C1 segment of cervical spinal cord (tissue), 14 donors: ENCODE measurements at regions not wholly inside any gene's neighbourhood (a gene's known extent, or its start where the extent isn't known, plus 50 kb on each side); places are given as distances from the start of the nearest gene placed in this dataset.

Source experiments
- DNase-seq, 14 donors: peaks; one replicate each; lab custom pipeline; 2025; lab: John Stamatoyannopoulos, UW

DNA sequence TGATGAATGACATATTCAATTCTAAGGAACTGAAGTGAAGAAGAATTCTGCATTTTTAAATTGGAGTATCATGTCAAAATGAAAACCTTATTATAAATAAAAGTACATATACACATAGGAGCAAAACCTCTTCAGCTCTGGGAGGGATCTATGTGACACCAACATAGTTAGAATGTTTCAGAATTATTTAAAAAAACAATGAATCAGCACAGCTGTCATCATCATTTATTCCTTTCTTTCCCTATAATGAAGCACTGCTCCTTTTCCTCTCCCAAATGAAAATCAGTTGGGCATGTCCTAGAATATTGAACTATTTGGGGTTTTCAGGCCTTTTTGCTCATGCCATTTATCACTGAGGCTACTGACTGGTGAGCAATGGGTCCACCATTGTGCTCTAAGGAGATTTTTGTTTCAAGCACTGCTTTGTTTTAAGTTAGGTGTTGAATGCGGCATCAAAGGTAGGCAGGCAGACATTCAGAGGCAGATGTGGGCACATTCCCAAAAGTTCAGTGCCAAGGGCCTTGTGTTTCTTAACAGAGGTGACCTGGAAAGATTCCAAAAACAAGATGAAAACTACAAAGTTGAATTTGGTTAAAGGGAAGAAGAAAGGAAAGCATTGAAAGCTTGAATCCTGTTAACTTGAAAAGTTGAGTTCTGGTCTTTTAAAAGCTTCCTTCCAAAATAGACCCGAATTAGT lies 126.4 kb upstream of the ADAMTSL1 start:
- DNase-seq = no peak

DNA sequence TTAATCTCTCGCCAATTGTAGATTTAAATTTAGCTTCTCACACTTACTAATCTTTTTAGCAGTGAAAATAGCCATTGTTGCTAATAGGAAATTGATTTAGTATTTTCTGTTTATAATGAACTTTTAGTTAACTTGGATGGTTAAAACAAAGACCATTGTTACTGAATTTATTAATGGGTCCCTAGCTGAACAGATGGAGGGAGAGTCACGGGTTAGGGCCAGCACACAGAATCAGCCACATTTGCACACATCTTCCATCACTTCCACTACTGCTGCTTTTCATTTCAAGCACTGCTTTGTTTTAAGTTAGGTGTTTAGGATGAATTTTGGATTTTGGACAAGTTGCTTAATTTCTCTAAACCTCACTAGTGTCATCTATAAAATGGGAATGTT lies 125.9 kb upstream of the ADAMTSL1 start:
- DNase-seq = no peak

DNA sequence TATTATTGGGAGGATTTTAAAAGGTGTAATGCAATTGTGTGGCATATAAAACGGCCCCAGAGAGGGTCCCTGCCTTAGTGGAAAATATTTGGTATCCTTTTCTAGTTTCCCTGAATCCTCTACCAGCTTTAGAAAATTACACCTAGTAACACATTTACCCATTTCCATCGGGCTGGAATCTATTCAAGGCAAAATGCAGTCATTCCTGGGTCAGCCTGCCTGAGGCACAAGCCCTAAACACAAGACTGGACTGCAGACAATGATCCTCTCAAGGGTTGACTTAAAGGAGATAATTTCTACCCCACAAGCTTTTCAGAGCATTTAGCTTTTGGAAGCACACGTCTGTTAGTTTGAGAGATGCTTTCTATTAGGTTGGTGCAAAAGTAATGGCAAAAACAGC lies 124.4 kb upstream of the ADAMTSL1 start:
- no peak for DNase-seq

DNA sequence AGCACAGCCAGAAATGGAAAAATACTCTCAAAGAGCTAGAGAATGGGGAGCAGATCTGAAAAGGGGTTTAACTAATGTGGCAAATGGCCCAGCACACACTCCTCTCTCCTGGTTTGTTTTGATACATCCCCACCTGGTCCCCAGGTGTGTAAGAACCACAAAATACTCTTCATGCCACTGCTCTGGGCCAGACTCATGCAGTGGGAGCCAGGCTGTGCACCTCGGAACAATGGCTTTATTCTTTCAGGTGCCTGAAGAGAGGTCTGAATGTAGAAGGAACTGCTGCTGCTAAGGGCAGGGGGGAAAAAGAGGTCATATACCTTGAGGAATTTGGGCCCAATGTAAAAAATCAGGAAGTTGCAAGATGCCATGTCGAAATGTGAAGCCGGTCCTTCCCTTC lies 123.9 kb upstream of the ADAMTSL1 start:
- no peak for DNase-seq

- DNase-seq = no peak
Measured at GRCh38 chr9:18350995-18351595, 122.9 kb upstream of the ADAMTSL1 start.

GRCh38 chr9:18352711-18353110 lies 121.2 kb upstream of the ADAMTSL1 start:
- DNase-seq = no peak

- no peak for DNase-seq
Measured at GRCh38 chr9:18353473-18353872, 120.5 kb upstream of the ADAMTSL1 start.

DNA sequence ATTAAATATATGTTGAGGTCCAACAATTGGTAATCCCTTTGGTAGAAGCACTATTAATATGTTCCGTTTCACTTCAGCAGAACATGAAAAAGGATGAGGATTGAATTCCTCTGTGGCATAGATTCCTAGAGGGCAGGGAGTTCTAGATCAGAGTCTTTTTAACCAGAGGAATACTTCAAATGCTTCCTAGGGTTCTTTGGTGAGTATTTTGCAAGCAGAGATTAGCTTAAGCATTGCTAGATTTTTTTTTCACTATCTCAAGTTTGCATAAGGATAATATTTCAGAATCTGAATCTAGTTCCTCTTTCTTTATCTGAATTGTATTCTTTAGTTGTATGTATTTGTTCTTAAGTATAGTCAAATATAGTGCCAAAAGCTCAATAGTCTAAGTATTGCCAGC lies 116.6 kb upstream of the ADAMTSL1 start:
- DNase-seq = no peak

DNA sequence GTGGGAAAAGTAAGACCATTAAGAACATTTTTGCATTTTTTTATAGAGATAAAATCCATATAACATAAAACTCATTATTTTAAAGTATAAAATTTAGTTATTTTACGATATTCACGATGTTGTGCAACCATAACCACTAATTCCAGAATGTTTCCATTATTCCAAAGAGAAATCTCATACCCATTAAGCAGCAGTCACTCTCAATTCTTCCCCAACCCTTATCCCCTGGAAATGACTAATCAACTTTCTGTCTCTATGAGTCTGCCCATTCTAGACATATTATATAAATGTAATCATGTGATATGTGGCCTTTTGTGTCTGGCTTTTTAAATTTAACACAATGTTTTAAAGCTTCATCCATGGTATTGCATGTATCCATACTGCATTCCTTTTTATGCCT lies 115.6 kb upstream of the ADAMTSL1 start:
- no peak for DNase-seq

DNA sequence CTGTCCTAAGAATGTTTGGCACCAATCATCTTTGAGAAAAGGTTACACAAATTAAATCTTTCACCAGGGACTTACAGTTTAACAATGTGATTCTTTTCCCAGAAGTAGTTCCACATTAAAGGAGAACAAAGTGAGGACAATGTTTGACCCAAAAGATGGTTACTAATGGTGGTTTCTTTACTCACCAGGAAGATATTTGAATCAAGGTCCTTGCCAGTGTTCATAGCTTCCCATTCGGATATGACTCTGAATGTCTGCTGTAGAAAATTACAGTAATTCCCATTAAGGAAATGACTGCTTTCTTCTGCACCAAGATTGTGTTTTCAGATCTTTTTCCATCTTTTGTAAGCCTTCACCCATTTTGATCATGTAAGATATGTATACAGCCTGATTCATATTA lies 114.6 kb upstream of the ADAMTSL1 start:
- no peak for DNase-seq

- DNase-seq = no peak
Measured at GRCh38 chr9:18360005-18360404, 113.9 kb upstream of the ADAMTSL1 start.

GRCh38 chr9:18361646-18362045 lies 112.3 kb upstream of the ADAMTSL1 start:
- DNase-seq = peak in 1 of 14 donors; percentile 8

DNA sequence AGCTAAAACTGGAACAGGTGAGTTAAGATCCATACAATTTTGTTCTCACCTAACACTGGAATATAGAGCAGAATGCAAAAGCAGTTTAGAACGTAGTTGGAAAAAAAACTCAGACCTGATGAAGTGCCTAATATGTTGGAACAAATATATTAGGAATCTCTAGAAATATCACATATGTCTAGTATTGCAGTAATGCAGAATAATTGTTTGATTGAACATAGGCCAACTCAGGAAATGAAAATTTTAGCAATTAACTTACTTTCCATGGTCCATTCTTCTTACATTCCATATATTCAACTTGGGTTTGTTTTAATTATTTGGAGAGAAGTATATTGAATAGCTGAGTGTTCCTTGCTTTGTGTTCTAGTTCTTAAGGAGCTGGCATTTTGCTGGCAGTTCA lies 111.8 kb upstream of the ADAMTSL1 start:
- no peak for DNase-seq

GRCh38 chr9:18362901-18363685 lies 110.9 kb upstream of the ADAMTSL1 start:
- DNase-seq = peak in 1 of 14 donors; percentile 86

DNA sequence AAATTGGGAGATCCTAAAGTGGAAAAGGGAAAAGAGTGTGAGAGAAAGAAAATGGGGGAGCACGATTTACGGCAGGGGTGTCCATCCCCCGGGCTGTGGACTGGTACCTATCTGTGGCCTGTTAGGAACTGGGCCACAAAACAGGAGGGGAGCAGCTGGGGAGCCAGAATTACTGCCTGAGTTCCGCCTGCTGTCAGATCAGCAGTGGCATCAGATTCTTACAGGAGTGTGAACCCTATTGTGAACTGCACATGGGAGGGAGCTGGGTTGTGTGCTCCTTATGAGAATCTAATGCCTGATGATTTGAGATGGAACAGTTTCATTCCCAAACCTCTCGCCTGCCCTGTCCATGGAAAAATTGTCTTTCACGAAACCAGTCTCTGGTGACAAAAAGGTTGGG lies 108.3 kb upstream of the ADAMTSL1 start:
- DNase-seq = peak in 1 of 14 donors; percentile 57

DNA sequence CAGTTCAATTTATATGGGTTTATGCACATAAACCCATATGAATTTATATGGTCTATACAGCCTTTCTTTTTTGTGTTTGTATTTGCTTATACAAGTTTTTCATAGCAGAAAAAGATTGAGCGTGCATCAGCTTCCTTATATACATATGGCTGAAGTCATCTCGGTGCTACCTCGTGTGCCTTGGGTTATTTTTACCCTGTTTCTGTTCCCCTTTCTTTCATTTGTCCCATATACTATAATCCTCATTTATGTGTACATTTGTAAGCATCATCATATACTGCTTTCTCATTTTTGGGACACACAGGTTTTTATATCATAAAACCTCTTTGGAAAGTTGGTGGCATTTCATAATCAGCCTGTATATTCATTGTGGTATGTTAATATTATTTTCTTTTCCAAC lies 107.8 kb upstream of the ADAMTSL1 start:
- no peak for DNase-seq

DNA sequence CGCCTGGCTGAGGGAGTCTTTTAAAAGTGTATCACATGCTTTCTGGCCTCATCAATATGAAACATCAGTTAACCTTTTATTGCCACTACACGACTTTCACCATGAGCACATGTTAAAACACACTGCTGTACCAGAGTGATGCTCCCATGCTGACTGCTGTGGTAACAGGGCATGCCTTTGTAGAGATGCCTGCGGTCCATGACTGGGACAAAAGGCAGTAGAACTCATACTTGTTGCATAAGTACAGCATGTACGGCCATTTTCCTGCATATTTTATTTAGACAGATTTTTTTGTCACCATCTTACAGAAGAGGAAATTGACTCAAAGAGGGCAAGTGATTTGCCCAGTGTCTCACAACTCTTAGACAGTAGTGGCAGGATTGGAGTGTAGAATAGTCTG lies 105.7 kb upstream of the ADAMTSL1 start:
- DNase-seq = no peak

GRCh38 chr9:18371141-18371540 lies 102.8 kb upstream of the ADAMTSL1 start:
- no peak for DNase-seq

GRCh38 chr9:18371621-18372020 lies 102.3 kb upstream of the ADAMTSL1 start:
- no peak for DNase-seq

DNA sequence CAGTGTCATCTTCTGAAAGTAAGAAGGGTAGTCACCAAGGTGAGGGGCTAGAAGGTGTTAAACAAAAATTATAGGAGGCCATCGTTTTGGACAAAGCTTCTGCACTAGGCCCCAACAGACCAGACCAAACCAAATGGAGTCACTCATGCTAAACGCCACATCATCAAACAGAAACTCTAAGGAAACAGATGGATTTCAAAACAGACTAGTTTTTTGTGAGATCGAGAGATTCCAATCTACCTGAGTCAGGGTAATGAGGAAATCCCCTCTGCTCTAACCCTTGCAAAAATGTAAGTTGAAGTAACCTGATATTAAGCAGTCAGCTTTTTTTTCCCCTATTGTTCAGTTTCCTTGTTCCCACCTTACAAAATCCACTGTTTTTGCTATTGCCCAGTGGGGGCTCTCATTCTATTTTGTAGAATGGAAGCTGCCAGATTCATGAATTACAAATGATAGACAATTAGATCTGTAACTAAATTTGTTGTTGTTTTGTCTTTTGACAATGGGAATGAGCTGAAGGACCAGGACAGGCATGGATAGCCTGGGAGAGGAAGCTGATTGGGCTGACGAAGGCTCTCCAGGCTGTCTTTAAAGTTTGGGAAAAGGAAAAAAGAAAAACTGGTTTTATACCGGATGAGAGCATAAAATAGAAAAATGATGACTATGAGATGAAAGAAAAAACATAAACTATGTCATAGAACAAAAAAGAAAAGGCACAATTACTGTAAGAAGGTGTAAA lies 94.7 kb upstream of the ADAMTSL1 start:
- DNase-seq = no peak

- DNase-seq = no peak
Measured at GRCh38 chr9:18382243-18382642, 91.7 kb upstream of the ADAMTSL1 start.

GRCh38 chr9:18384066-18384465 lies 89.9 kb upstream of the ADAMTSL1 start:
- DNase-seq = no peak
